Epidermal melanocyte (primary cell): ENCODE measurements at regions not wholly inside any gene's neighbourhood (a gene's known extent, or its start where the extent isn't known, plus 50 kb on each side); places are given as distances from the start of the nearest gene placed in this dataset.

Source experiments
- DNase-seq: peaks from one replicate; pipeline ENCODE4 v3.0.0; 2011; ENCODE audit warnings: low spot score; ENCODE audit not compliant: insufficient read length

- no peak for DNase-seq
These were observed 1351.1 kb downstream of the TMEM121 start for GRCh38 chr14:106877517-106877916.

GRCh38 chr14:106879241-106879640 is 1352.9 kb downstream of the TMEM121 start:
- no peak for DNase-seq

GRCh38 chr14:106883218-106883692 is 1356.9 kb downstream of the TMEM121 start:
- DNase-seq, result no peak
